Central memory CD8-positive, alpha-beta T cell (primary cell): ENCODE measurements at regions not wholly inside any gene's neighbourhood (a gene's known extent, or its start where the extent isn't known, plus 50 kb on each side); places are given as distances from the start of the nearest gene placed in this dataset.
A peak's percentile ranks its signal among the peaks of the same experiment; 100 is the strongest.
"Not testable (repeated sequence)": the region's sequence is repeated elsewhere in the genome, so short reads cannot be mapped to it uniquely, and the experiment has no call there.

Experiments used
- ATAC-seq: fragments of 150-1000 bp; cut with Tn5 transposase; replicated peaks from 2 replicates; pipeline ENCODE4 v1.10.0; 2022; ENCODE audit warnings: mild to moderate bottlenecking, moderate FRiP score, moderate number of reproducible peaks; ENCODE audit not compliant: poor library complexity, severe bottlenecking; ENCODE audit errors: extremely low read depth
- DNase-seq, 2 donors: peaks; one replicate each; pipeline ENCODE4 v3.0.0; 2021; ENCODE audit warnings: low spot score in 2 of 2
- H3K27ac Mint-ChIP-seq: one replicate; pipeline ENCODE4 v1.8.0; 2022; ENCODE audit warnings: low read depth, mild to moderate bottlenecking, moderate library complexity, mixed read lengths
- H3K27me3 Mint-ChIP-seq: one replicate; pipeline ENCODE4 v1.8.0; 2022; ENCODE audit warnings: mixed read lengths
- H3K36me3 Mint-ChIP-seq: one replicate; pipeline ENCODE4 v1.8.0; 2022; ENCODE audit warnings: mild to moderate bottlenecking, moderate library complexity, mixed read lengths; ENCODE audit not compliant: insufficient read depth
- H3K4me1 Mint-ChIP-seq: one replicate; pipeline ENCODE4 v1.8.0; 2022; ENCODE audit warnings: mixed read lengths
- H3K4me3 Mint-ChIP-seq: one replicate; pipeline ENCODE4 v1.8.0; 2022; ENCODE audit warnings: mild to moderate bottlenecking, moderate library complexity, mixed read lengths
- H3K9me3 Mint-ChIP-seq: one replicate; pipeline ENCODE4 v1.8.0; 2022; ENCODE audit warnings: mixed read lengths

GRCh38 chr17:30710276-30711088 lies 114.0 kb downstream of the CRLF3 start:
- not testable (repeated sequence) for H3K9me3 Mint-ChIP-seq, ATAC-seq, H3K27me3 Mint-ChIP-seq, DNase-seq, H3K36me3 Mint-ChIP-seq
- peaks cover 51% of the 10 kb centered on the region for H3K4me1 Mint-ChIP-seq
- peak overlapping the region; percentile 75 for H3K4me3 Mint-ChIP-seq
- H3K27ac Mint-ChIP-seq = peak overlapping the region; percentile 74

GRCh38 chr17:30709561-30710275 lies 114.8 kb downstream of the CRLF3 start:
- H3K4me1 Mint-ChIP-seq = peaks cover 45% of the 10 kb centered on the region
- H3K27ac Mint-ChIP-seq, ATAC-seq, H3K36me3 Mint-ChIP-seq, H3K9me3 Mint-ChIP-seq: not testable (repeated sequence)
- DNase-seq = peak in 1 of 2 donors; percentile 17
- H3K27me3 Mint-ChIP-seq = peaks cover 11% of the 10 kb centered on the region
- peak overlapping the region; percentile 75 for H3K4me3 Mint-ChIP-seq

- Mint-ChIP-seq H3K4me3 (peak overlapping the region; percentile 94), H3K27me3 (peaks cover 11% of the 10 kb centered on the region), H3K4me1 (peaks cover 45% of the 10 kb centered on the region)
- ATAC-seq = peak; percentile 41
- H3K27ac Mint-ChIP-seq, H3K36me3 Mint-ChIP-seq, H3K9me3 Mint-ChIP-seq, DNase-seq: not testable (repeated sequence)
Observed at GRCh38 chr17:30709096-30709495, 115.4 kb downstream of the CRLF3 start.

GRCh38 chr17:30708241-30709078 lies 116.0 kb downstream of the CRLF3 start:
- H3K4me1 Mint-ChIP-seq = peaks cover 45% of the 10 kb centered on the region
- peak overlapping the region; percentile 91 for H3K27ac Mint-ChIP-seq
- H3K9me3 Mint-ChIP-seq, H3K36me3 Mint-ChIP-seq: not testable (repeated sequence)
- H3K4me3 Mint-ChIP-seq = peak overlapping the region; percentile 94
- DNase-seq (peak; percentile 66), ATAC-seq (peak; percentile 73)
- H3K27me3 Mint-ChIP-seq = peaks cover 11% of the 10 kb centered on the region

- DNase-seq = peak in 1 of 2 donors; percentile 21
- Mint-ChIP-seq H3K4me3 (peak overlapping the region; percentile 94), H3K4me1 (peaks cover 45% of the 10 kb centered on the region), H3K27ac (peak overlapping the region; percentile 91), H3K27me3 (peaks cover 11% of the 10 kb centered on the region)
- H3K36me3 Mint-ChIP-seq, H3K9me3 Mint-ChIP-seq: not testable (repeated sequence)
- peak; percentile 20 for ATAC-seq
Observed at GRCh38 chr17:30707724-30708240, 116.7 kb downstream of the CRLF3 start.

GRCh38 chr17:30706461-30707335 lies 117.8 kb downstream of the CRLF3 start:
- peaks cover 11% of the 10 kb centered on the region for H3K27me3 Mint-ChIP-seq
- DNase-seq, H3K36me3 Mint-ChIP-seq, H3K9me3 Mint-ChIP-seq, ATAC-seq, H3K27ac Mint-ChIP-seq: not testable (repeated sequence)
- peaks cover 43% of the 10 kb centered on the region for H3K4me1 Mint-ChIP-seq
- H3K4me3 Mint-ChIP-seq = peak overlapping the region; percentile 94

- peaks cover 11% of the 10 kb centered on the region for H3K27me3 Mint-ChIP-seq
- H3K27ac Mint-ChIP-seq, H3K36me3 Mint-ChIP-seq, H3K9me3 Mint-ChIP-seq, DNase-seq, ATAC-seq: not testable (repeated sequence)
- H3K4me3 Mint-ChIP-seq = peak overlapping the region; percentile 6
- H3K4me1 Mint-ChIP-seq = peaks cover 36% of the 10 kb centered on the region
Observed at GRCh38 chr17:30706004-30706403, 118.5 kb downstream of the CRLF3 start.

GRCh38 chr17:30701498-30701989 lies 122.9 kb downstream of the CRLF3 start:
- peaks cover 11% of the 10 kb centered on the region for H3K27me3 Mint-ChIP-seq
- H3K4me1 Mint-ChIP-seq = peaks cover 15% of the 10 kb centered on the region
- no peak overlapping the region for H3K4me3 Mint-ChIP-seq

GRCh38 chr17:30700833-30701232 lies 123.7 kb downstream of the CRLF3 start:
- H3K27ac Mint-ChIP-seq, H3K9me3 Mint-ChIP-seq, DNase-seq, H3K27me3 Mint-ChIP-seq, ATAC-seq, H3K4me3 Mint-ChIP-seq, H3K36me3 Mint-ChIP-seq: not testable (repeated sequence)
- peaks cover 11% of the 10 kb centered on the region for H3K4me1 Mint-ChIP-seq

More at GRCh38 chr17:30701498-30701989, 122.9 kb downstream of the CRLF3 start:
- Mint-ChIP-seq H3K27ac (no peak overlapping the region), H3K9me3 (no peaks in the 10 kb centered on the region), H3K36me3 (no peaks in the 10 kb centered on the region)
- no peak for ATAC-seq
- no peak for DNase-seq

- H3K4me1 Mint-ChIP-seq = peaks cover 14% of the 10 kb centered on the region
- peak overlapping the region; percentile 20 for H3K27ac Mint-ChIP-seq
- not testable (repeated sequence) for H3K36me3 Mint-ChIP-seq
Observed at GRCh38 chr17:30697619-30698460, 126.7 kb downstream of the CRLF3 start.

GRCh38 chr17:30696234-30696633 lies 128.3 kb downstream of the CRLF3 start:
- Mint-ChIP-seq H3K4me1 (peaks cover 14% of the 10 kb centered on the region), H3K4me3 (no peak overlapping the region), H3K27ac (no peak overlapping the region), H3K27me3 (no peaks in the 10 kb centered on the region), H3K9me3 (no peaks in the 10 kb centered on the region), H3K36me3 (no peaks in the 10 kb centered on the region)
- DNase-seq = no peak
- no peak for ATAC-seq

More at GRCh38 chr17:30697619-30698460, 126.7 kb downstream of the CRLF3 start:
- ATAC-seq (peak; percentile 76), DNase-seq (peak; percentile 57 to 64)
- not testable (repeated sequence) for H3K27me3 Mint-ChIP-seq, H3K9me3 Mint-ChIP-seq
- H3K4me3 Mint-ChIP-seq = peak overlapping the region; percentile 73
